Tibial nerve (tissue), 4 donors: ENCODE measurements at regions not wholly inside any gene's neighbourhood (a gene's known extent, or its start where the extent isn't known, plus 50 kb on each side); places are given as distances from the start of the nearest gene placed in this dataset.

Source experiments
- DNase-seq, 2 donors: peaks; one replicate each; pipeline ENCODE4 v3.0.0-alpha.2; 2019; ENCODE audit warnings: low spot score in 2 of 2
- H3K27ac ChIP-seq, 4 donors: fragments of 200-600 bp; sonication (generic) in 3 of 4; one replicate each; pipeline ENCODE4 v1.5.1; 2017 to 2019; ENCODE audit warnings: mild to moderate bottlenecking in 1 of 4
- H3K27me3 ChIP-seq, 2 donors: fragments of 200-600 bp; sonication (generic) in 1 of 2; one replicate each; pipeline versions ENCODE4 v1.5.1 to v1.6.0; 2017 to 2019
- H3K36me3 ChIP-seq, 3 donors: fragments of 200-600 bp; sonication (generic); one replicate each; pipeline ENCODE4 v1.5.1; 2018 to 2019
- H3K4me1 ChIP-seq, 4 donors: fragments of 200-600 bp; sonication (generic) in 3 of 4; one replicate each; pipeline ENCODE4 v1.5.1; 2017 to 2019
- H3K4me3 ChIP-seq, 4 donors: fragments of 200-600 bp; sonication (generic) in 3 of 4; one replicate each; pipeline ENCODE4 v1.5.1; 2017 to 2019; ENCODE audit warnings: mild to moderate bottlenecking in 1 of 4, moderate library complexity in 1 of 4
- H3K9me3 ChIP-seq, 4 donors: fragments of 200-600 bp; sonication (generic) in 3 of 4; one replicate each; pipeline ENCODE4 v1.5.1; 2017 to 2019
- EP300 ChIP-seq, 2 donors: sonication (generic); formaldehyde crosslinking; IDR thresholded peaks; one replicate each; pipeline ENCODE4 v1.6.1; 2017; ENCODE audit warnings: antibody characterized with exemption in 2 of 2, mild to moderate bottlenecking in 1 of 2
- POLR2A ChIP-seq, 2 donors: fragments of 450-650 bp; IDR thresholded peaks; one replicate each; pipeline ENCODE4 v1.6.1; 2017; ENCODE audit warnings: antibody characterized with exemption in 2 of 2, mild to moderate bottlenecking in 2 of 2, moderate library complexity in 2 of 2
- WGBS, 2 donors: methylation state at CpG; one replicate each; pipeline ENCODE4 v1.1.5; 2018; 5-methylcytosine and 5-hydroxymethylcytosine counted together
- TF ChIP-seq, protein P1 (sequence below), 5 experiments: fragments of 200-600 bp in 3 of 5; fragments of 450-650 bp in 2 of 5; sonication (generic) in 3 of 5; IDR thresholded peaks; one replicate each; pipeline ENCODE4 v1.5.1; 2016 to 2019; ENCODE audit warnings: antibody characterized with exemption in 5 of 5, mild to moderate bottlenecking in 3 of 5, moderate library complexity in 2 of 5

DNA sequence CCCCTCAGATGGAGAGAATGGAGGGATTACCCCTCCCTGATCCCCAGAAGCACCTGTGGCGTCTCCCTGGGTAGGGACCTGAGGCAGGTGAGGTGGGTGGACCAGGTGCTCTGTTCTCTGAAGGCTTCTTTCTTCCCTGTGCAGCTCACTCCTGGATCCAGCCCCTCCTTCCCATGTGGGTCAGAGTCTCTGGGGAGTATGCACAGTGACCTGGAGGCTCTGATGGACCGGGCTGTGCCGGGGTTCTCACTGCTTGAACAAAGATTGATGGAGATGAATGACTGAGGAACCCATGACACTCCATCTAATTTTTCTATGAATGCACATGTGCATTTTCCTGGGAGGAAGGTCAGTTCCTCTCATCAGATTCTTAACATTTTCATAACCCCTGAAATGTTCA lies 78.6 kb upstream of the SHANK2 start:
- Histone ChIP-seq H3K4me3 (no peak overlapping the region), H3K4me1 (no peaks in the 10 kb centered on the region), H3K9me3 (peaks cover 0 to 12% (median 0%) of the 10 kb centered on the region in 4 donors), H3K27ac (no peak overlapping the region), H3K36me3 (no peaks in the 10 kb centered on the region), H3K27me3 (no peaks in the 10 kb centered on the region)
- TF ChIP-seq, protein P1, sequence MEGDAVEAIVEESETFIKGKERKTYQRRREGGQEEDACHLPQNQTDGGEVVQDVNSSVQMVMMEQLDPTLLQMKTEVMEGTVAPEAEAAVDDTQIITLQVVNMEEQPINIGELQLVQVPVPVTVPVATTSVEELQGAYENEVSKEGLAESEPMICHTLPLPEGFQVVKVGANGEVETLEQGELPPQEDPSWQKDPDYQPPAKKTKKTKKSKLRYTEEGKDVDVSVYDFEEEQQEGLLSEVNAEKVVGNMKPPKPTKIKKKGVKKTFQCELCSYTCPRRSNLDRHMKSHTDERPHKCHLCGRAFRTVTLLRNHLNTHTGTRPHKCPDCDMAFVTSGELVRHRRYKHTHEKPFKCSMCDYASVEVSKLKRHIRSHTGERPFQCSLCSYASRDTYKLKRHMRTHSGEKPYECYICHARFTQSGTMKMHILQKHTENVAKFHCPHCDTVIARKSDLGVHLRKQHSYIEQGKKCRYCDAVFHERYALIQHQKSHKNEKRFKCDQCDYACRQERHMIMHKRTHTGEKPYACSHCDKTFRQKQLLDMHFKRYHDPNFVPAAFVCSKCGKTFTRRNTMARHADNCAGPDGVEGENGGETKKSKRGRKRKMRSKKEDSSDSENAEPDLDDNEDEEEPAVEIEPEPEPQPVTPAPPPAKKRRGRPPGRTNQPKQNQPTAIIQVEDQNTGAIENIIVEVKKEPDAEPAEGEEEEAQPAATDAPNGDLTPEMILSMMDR (IDR thresholded peaks at IDR 0.05): no peak
- TF ChIP-seq POLR2A (IDR thresholded peaks at IDR 0.05) (no peak), EP300 (IDR thresholded peaks at IDR 0.05) (no peak)
- WGBS, 2 donors: 87 to 97% methylated on average over 3 of the region's 3 CpGs
- no peak for DNase-seq

DNA sequence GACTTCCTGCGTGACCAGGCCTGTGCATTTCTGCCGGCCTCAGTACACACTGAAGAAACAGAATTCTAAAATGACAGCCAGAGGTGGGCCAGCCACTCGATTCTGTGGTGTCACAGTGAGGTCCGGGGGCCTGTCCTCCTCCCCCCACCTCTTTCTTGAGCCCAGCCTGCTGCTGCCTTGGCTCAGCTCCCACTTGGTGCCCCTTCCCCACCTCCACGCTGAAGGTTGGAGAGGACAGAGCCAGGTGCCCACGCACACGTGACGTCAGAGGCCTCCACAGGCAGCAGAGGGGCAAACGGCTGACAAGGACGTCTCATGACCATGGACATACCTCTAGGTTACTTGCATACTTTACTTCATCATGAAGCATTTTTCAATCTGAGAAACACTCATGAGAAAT lies 78.0 kb upstream of the SHANK2 start:
- H3K27me3 ChIP-seq: no peaks in the 10 kb centered on the region
- 82 to 89% methylated on average over 10 of the region's 10 CpGs for WGBS, 2 donors
- H3K27ac ChIP-seq: no peak overlapping the region
- peaks cover 0 to 12% (median 0%) of the 10 kb centered on the region in 4 donors for H3K9me3 ChIP-seq
- H3K4me1 ChIP-seq: no peaks in the 10 kb centered on the region
- H3K36me3 ChIP-seq: no peaks in the 10 kb centered on the region
- no peak overlapping the region for H3K4me3 ChIP-seq
- DNase-seq: no peak
- no peak for TF ChIP-seq POLR2A (IDR thresholded peaks at IDR 0.05)

DNA sequence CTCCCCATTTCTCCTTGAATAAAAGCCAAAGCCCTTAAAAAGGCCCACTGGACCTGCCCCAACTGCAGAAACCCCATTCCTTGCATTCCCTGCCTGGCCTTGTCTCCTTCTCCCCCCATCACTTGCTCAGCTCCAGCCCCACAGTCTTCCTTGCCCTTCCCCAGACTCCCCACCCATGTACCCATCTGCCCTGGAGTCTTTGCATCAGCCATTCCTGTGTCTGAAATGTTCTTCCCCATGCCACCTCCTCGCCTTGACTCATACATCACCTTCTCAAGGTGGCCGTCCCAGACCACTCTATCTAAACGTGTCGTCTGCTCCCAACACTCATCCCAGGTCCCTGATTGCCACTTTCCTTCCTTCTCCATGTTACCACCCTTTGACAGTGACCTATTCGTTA lies 77.4 kb upstream of the SHANK2 start:
- no peaks in the 10 kb centered on the region for H3K4me1 ChIP-seq
- H3K9me3 ChIP-seq: peaks cover 0 to 12% (median 0%) of the 10 kb centered on the region in 4 donors
- H3K36me3 ChIP-seq: no peaks in the 10 kb centered on the region
- no peaks in the 10 kb centered on the region for H3K27me3 ChIP-seq
- WGBS, 2 donors: 79 to 85% methylated on average over 5 of the region's 5 CpGs
- H3K4me3 ChIP-seq: no peak overlapping the region
- TF ChIP-seq EP300 (IDR thresholded peaks at IDR 0.05) (no peak), POLR2A (IDR thresholded peaks at IDR 0.05) (no peak)
- TF ChIP-seq, protein P1 (IDR thresholded peaks at IDR 0.05): no peak
- no peak overlapping the region for H3K27ac ChIP-seq
- no peak for DNase-seq

DNA sequence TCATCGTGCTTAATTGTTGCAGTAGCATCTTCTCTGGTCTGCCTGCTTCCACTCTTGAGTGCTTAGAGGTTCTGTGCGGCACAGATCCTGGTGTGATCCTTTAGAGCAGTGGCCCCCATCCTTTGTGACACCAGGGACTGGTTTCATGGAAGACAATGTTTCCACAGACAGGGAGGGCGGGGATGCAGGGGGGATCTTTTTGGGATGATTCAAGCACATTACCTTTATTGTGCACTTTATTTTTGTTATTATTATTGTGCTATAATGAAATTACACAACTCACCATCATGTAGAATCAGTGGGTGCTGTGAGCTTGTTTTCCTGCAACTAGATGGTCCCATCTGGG lies 76.8 kb upstream of the SHANK2 start:
- Histone ChIP-seq H3K4me1 (no peaks in the 10 kb centered on the region), H3K27ac (no peak overlapping the region), H3K9me3 (peaks cover 0 to 11% (median 0%) of the 10 kb centered on the region in 4 donors), H3K27me3 (no peaks in the 10 kb centered on the region), H3K4me3 (no peak overlapping the region), H3K36me3 (no peaks in the 10 kb centered on the region)
- no peak for TF ChIP-seq POLR2A (IDR thresholded peaks at IDR 0.05)
- TF ChIP-seq, protein P1 (IDR thresholded peaks at IDR 0.05): no peak
- no peak for TF ChIP-seq EP300 (IDR thresholded peaks at IDR 0.05)
- DNase-seq: no peak
- WGBS, 2 donors: 86 to 90% methylated on average over 3 of the region's 3 CpGs

DNA sequence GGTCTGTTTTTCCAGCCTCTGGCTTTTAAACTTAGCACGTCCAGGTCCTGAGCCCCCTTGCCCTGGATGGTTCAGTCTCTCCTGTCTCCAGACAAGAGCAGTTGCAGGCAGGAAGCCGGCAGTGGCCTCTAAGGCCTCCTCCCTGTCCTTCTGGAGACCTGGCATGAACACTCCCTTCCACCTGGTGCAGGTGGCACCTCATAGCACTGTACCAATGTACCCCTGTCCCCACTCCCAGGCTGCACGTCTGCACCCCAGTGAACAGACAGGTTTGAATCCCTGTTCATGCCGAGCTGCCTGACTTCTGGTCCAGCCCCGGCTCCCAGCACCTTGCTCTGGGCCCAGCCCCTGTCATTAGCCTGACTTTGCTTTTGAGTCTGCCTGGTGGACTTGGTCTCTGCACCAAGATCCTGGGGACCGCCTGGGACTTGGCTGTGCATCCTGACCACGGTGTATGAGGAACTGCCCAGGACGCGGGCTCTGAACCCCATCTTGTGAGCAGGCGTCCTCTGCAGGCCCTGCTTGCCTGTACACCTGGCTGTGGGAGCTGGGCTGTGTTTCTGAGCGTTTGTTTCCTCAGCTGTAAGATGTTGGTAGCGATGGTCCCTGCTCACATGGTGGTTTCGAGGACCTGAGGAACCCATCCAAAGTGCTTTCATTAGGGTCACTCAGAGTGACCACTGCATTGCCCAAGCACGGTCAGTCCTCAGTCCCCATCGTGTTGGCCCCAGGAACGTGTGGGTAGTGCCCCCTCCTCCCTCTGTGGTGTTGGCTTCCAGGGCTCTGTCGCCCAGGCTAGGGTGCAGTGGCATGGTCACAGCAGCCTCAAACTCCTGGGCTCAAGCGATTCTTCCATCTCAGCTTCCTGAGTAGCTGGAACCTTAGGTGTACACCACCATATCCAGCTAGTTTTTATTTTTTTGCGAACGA lies 75.0 kb upstream of the SHANK2 start:
- H3K4me1 ChIP-seq: no peaks in the 10 kb centered on the region
- H3K27me3 ChIP-seq: no peaks in the 10 kb centered on the region
- no peak overlapping the region for H3K27ac ChIP-seq
- no peak for DNase-seq
- no peak overlapping the region for H3K4me3 ChIP-seq
- TF ChIP-seq POLR2A (IDR thresholded peaks at IDR 0.05) (no peak), EP300 (IDR thresholded peaks at IDR 0.05) (no peak)
- TF ChIP-seq, protein P1 (IDR thresholded peaks at IDR 0.05): no peak
- no peaks in the 10 kb centered on the region for H3K36me3 ChIP-seq
- no peaks in the 10 kb centered on the region for H3K9me3 ChIP-seq
- WGBS, 2 donors: 82 to 89% methylated on average over 17 to 19 of the region's 20 CpGs
